HG03342 (cell line): ENCODE measurements at regions not wholly inside any gene's neighbourhood (a gene's known extent, or its start where the extent isn't known, plus 50 kb on each side); places are given as distances from the start of the nearest gene placed in this dataset.

ENCODE experiments used
- ATAC-seq: cut with Tn5 transposase; IDR thresholded peaks from one replicate; pipeline ENCODE4 v1.9.1; 2021; ENCODE audit warnings: mild to moderate bottlenecking, moderate library complexity; ENCODE audit not compliant: unreplicated experiment

DNA sequence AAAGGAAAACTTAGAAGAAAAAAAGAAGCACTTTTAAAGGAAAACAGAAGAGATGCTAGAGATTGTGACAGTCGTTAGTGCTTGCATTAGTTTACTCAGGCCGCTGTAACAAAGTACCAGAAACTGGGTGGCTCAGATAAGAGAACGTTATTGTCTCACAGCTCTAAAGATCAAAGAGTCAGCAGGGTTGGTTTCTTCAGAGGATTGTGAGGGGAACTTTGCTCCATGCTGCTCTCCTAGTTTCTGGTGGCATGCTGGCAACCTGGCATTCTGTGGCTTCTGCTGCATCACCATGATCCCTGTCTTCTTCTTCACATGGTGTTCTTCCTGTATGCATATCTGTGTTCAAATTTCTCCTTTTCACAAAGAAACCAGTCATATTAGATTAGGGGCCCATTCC, 119.4 kb upstream of the PLEKHA5 start:
- ATAC-seq = no peak

DNA sequence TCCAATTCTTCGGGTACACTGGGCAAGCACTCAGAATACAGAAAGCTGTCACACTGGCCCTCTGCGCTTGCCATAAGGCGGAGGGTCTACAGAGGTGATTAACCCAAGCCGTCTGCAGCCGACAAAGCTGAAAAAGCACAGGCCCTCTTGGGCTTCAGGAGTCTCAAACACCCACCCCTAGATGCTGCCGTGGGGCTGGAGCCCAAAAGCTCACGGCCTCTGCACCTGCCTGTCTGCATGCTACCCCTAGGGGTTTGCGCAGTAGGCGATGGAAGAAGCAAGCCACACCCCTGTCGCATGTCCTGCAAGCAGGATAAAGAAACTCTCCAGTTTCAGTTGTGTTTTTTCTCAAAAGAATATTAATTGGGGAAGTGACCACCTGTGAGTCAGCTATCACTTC, 118.8 kb upstream of the PLEKHA5 start:
- ATAC-seq = no peak

DNA sequence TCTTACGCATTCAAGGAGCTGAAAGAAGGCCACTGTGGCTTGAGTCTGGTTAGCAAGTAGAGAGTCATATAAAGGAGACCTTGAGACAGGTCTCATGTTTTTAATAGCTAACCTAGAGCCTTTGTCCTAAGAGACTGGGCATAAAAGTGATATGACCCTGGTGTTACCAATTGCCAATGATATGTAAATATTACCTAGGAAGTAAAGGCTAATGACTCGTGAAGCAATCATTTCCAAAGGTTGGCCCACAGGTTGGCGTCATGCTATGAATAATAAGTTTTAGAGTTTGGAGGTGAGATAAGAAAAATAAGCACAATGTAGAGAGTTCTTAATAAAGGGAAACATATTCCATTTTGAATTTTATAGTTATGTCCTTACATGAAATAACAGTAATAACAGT, 116.6 kb upstream of the PLEKHA5 start:
- ATAC-seq = no peak

DNA sequence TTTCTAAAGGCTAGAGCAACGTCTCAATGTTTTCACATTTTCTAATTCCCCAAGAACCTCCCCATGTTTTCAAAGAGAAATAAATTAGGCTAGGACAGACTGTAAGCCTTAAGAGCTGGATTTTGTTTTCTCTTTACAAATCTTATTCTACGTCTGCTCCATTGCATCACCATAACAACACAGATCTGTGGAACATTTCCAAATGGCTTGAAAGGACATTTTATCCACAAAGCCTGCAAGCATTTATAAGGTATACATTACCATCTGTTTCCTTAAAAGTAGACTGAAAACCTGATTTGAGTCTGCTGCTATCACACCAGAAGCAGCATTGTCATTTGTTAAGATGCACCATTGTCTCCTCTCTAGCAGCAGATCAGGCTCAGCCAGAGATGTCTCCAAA, 115.3 kb upstream of the PLEKHA5 start:
- ATAC-seq = no peak

DNA sequence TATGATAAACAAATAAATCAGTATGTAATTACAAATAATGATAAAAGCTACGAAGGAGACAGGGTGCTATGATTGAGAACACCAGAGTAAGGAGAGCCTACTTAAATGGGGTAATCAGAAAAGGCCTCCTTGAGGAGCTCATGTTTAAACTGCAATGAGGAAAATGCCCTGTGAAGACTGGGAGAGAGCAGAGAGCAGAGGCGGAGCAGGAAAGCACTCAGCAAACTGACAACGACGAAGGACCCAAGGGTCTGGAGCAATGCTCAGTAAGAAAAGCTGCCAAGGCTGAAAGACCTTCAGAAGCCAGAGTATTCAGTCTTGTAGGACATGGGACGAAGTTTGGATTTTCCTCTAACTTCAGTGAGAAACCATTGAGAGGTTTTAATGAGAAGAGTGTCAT, 114.2 kb upstream of the PLEKHA5 start:
- no peak for ATAC-seq

DNA sequence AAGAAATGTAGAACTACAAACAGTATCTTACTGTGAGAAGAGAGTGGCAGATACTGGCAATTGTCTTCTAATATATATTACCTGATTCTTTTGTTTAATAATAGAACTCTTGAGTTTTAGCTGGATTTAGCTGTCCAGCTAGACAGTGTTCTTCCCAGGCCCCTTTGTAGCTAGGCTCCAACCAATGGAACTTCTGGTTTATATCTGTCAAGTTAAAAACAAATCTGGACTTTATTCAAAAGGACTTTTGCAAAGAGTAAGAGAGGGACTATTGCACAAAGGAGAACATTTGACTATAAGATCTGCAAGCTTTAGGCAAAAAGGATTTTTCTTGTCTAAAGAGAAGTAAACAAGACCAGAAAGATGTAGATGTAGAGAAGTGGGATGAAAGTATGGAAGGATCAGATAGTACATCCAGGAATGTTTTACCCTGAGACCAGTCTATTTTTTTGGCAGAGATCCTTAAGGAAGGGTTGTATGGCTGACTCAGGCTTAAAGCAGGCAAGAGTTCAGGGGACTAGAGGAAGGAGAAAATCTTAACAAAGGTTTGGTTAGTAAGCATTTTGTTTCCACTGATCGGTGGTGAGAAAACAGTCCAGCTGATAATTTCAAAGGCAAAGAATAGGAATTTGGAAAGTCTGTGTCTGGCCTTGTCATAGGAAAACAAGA, 111.1 kb upstream of the PLEKHA5 start:
- no peak for ATAC-seq

DNA sequence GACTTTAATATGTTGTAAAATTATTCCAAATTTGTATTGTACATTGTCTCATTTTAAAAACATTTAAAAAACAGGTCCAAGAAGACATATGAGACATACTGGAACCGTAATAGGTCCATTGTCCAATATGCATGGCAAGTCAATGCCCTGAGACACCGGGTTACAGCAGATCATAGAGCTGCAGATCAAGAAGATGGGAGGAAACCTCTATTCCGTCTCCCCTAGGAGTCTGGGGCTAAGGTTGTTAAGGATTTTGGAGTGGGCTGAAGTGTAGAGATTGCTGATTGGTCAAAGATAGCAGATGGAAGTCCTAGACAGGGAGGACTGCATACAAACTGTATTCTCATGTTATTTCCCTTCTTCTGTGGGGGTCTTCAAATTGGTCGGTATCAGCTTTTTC, 108.3 kb upstream of the PLEKHA5 start:
- no peak for ATAC-seq

DNA sequence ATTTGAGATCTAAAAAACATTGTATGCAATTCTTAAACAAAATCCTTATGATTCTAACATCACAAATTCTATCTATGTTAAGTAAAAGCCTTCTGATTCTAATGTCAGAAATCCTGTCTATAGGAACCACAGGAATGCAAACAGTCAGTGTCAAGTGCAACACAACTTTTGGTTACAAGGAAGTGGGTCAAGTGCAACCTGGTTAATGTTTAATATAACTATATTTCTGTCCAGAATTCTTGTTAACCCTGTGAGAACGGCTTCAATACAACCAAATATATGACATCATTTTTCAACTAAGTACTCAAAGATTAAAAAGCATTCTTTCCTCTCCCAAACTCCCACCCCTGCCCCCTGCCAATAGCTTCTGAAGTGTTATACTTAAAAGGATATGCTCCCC, 107.9 kb upstream of the PLEKHA5 start:
- ATAC-seq = no peak

DNA sequence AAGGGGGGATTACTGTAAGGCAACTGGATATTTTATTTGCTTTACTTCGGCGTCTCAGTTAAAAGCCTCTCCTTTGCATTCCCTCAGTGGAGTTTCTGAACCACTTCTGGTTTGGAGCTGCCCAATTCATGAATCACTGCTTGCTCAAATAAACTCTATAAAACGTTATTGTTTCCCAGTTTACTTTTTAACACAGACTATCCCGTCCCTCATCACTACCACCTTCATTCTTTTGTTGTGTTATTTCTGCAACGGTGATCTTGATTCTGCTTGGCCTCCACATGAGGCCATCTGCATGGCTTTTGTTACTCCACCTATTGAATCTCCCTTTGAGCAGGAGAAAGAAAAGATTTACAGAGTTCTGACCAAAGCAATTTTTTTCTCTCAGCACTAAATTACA, 104.0 kb upstream of the PLEKHA5 start:
- ATAC-seq = no peak

DNA sequence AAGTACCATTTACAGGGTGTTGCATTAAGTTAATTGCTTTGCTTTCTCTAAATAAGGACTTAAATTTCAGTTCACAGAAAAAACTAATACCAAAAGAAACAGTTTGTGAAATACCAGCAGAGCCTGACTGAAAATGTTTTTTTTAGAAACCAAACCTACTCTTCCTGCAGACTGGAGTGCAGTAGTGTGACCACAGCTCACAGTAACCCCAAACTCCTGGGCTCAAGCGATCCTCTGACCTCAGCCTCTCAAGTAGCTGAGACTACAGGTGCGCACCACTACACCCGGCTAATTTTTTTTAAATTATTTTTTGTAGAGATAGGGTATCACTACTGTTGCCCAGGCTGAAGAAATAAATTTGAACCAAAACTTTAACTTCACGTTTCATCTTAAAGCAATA, 103.5 kb upstream of the PLEKHA5 start:
- no peak for ATAC-seq

DNA sequence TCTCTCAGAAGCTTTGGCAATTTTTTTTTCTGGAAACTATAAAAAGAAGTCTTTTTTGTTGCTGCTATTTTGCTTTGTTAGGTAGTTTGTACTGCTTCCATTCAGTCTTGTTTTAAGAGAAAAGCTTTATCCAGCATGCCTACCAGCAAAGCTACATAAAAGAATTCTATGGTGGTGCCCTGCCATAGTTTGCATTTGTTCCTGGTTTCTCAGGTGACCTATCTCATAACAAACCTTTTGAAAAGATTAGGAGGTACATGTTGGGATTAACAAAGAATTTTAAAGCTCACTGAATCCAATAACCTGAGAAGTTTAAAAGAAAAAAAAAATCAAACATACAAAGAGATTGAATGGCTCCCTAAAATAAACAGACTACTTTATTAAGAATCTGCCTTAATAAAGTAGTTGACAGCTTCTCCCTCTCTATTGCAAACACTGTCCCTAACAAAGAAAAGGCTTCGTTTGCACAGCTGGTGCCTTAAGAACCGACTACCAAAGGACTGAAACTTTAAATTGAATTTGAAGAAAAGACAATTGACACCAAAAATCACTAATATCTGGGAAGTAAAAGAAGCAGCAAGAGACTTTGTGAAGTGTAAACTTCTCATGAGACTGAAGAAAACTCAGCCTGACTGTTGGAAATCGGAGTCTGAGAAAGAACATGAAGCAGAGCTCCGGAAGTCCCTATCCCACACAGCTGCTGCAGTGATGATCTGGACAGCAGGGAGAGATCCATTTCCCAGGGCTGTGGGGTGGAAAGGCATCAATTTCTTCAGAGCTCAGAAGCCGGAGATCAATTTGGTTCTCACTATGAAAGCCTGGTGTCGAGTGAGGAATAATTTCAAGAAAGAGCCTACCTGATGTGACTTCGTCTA, 102.7 kb upstream of the PLEKHA5 start:
- no peak for ATAC-seq

DNA sequence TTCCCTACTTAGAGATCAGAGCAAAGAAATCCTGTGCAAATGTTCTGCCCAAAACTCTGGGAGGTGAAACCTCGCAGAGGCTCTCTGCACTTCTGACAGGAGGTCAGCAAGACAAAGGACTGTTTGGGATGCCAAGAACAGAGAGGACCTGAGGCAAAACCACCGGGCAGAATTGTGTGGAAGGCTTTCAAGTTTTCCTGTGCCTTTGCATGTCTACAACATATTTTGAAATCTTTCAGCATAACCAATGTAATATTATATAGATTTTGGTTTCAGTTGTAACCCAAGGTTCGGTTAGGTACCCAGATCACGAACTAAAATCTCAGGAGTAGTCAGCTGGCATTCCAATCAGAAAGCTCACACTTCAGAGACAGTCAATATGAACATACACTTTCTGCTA, 99.4 kb upstream of the PLEKHA5 start:
- ATAC-seq = no peak

DNA sequence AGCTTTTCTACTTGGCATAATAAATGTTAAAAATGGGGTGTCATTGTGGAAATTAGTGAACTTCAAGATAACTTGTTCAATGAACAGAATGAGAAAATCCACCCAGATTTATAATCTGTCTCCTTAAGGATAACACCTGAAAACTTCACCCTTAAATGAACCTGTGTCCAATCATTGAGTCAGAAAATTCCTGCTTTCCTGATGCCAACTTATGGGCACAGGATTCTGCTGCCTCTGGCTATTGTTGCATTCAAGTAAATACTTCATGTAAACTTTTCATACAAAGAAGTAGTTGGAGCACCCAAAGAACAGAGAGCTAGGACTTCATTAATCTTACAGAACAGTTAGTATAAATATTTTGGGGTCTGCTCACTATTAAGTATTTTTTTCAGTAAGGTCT, 98.9 kb upstream of the PLEKHA5 start:
- no peak for ATAC-seq

DNA sequence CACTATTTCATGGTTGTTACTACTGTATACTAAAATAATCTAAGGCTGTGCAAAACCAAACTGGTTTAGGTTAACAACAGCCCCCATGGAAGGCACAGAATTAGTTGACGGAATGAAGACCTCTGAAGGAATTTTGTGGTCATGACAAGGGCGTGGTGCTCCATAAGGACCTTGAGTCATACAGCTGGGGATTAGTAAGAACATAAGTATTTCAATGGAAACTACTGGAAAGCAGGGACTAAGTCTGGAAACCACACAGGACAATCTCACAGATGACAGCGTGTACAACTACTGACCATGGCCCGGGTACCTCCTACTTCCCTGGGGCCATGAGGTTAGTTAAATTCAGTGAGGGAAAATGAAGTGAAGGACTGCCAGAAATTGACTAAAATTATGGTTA, 98.5 kb upstream of the PLEKHA5 start:
- no peak for ATAC-seq

DNA sequence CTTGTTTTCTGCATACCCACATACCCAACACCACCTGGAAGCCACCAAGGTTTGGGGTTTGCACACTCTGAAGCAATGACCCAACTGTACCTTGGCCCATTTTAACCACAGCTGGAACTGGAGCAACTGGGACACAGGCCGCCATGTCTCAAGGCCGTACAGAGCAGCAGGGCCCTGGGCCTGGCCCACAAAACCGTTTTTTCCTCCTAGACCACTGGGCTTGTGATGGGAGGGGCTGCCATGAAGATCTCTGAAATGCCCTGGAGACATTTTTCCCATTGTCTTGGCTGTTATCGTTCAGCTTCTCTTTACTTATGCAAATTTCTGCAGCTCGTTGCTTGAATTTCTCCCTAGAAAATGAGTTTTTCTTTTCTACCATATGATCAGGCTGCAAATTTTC, 96.7 kb upstream of the PLEKHA5 start:
- no peak for ATAC-seq

DNA sequence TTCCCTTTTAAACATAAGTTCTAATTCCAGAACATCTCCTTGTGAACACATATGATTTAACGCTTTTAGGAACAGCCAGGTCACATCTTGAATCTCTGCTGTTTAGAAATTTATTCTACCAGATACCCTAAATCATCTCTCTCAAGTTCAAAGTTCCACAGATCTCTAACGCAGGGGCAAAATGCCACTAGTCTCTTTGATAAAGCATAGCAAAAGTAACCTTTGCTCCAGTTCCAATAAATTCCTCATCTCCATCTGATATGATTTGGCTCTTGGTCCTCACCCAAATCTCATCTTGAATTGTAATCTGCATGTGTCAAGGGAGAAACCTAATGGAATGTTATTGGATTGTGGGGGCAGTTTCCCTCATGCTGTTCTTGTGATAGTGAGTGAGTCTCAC, 96.3 kb upstream of the PLEKHA5 start:
- no peak for ATAC-seq

DNA sequence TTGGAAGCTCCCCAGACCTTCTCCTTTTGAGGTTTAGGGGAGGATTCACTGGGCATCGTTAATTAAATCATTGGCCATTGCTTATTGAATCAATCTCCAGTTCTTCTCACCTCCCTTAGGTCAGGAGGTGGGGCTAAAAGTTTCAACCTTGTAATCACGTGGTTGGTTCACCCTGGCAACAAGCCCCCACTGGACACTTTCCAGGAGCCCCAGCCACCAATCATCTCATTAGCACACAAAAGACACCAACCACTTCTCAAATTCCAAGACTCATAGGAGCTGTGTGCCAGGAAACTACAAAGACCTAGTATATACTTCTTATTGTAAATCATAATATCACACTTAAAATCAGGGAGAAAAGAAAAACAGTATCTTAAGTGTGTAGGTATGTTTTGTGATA, 94.6 kb upstream of the PLEKHA5 start:
- ATAC-seq = no peak

DNA sequence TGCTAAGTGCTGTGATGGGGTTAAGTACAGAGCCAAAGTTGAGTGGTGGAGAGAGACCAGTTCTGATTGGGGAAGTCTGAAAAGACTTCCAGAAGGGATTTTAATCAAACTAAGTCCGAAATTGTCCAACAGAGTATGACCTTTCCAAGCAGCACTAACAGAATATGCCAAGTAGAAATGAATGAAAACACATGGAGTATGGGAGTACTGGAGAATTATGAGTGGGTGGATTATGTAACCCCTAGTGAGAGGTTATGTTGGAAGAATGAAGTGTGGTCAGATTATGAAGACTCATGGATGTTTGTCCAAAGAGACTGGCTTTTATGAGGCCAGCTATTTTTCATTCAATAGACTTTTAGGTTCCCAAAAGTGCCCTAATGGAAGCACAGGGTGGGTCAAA, 94.0 kb upstream of the PLEKHA5 start:
- no peak for ATAC-seq

DNA sequence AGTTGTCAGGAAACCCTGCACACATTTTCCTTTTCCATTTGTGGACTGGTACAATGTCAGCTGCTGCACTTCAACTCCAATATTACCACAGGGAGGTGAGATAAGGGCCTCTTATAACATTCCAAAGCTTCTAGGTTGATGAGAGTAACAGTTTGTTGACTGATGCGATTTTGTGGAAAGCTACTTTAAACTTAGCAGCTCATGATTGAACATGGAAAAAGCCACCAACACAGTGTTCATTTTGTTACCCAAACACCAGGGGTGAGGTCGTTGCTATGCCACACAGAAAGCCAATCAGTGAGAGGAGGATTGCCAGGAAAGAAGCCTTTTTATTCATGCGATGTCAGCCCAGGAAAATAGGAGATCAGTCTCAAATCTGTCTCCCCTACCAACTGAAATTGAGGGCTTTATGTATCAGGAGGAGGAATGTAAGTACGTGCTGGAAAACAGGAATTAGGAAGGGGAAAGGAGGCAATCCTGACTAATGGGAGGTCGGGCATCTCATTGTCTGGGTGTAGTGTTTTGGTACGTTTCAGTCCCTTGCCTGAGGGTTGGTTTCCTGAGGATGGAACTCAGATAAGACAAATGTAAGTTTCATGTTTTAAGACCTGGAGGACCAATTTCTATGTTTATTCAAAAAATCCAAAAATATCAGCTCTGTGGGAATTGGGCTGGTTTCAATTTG, 92.7 kb upstream of the PLEKHA5 start:
- ATAC-seq = no peak

DNA sequence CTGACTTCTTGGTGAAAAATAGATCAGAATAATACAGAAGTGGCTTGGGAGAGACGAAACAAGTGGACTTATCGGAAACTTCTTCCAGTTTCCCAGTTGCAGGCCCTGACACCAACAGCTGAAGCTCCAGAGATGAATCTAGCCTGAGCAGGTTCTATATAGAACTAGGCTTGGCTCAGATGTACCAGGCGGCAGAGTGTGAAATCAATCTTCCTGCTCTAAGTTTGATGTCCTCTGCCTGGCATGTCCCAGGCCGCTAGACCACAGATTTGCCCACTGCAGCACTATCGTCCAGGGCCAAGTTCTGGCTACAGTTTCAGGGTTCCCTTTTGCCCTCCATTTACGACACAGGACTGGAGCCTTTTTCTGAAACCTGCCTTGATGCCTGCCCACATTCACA, 91.3 kb upstream of the PLEKHA5 start:
- ATAC-seq = no peak

DNA sequence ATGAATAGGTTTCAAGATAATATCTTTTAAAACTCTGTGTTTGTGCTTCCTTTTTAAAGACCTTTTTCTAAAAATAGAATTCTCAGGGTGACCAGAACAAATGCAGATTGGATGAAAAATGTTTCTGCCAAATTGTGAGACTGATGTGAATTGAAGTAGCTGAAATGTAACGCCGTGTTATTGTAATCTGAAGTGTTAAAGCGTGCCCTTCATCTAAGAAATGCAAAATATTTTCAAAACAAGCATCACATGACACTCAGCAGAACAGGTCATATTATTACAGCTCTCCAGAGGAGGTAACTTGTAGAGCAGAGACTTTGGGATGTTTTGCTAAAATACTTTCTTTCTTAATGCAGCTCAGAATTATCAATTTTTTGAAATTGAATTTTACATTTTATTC, 90.0 kb upstream of the PLEKHA5 start:
- ATAC-seq = no peak

DNA sequence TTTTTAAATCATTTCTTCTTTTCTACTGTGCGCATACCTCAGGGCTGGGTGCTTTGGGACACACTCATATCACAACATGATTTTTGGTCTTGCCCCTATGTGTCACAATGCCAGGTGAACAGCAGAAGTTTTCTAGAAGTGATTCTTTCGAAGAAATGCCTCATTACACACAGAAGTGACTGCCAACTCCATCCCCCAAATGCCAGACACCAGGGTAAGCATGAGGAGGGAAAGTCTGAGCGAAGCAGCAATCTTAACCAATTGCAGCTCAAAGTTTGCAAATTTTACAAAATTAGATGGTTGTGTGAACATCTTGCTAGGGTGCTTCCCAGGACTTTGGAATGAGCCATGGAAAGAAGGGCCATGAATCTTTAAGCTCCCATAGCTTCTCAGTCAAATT, 87.3 kb upstream of the PLEKHA5 start:
- no peak for ATAC-seq
